Renal cortex interstitium (tissue), 11 donors: ENCODE measurements at regions not wholly inside any gene's neighbourhood (a gene's known extent, or its start where the extent isn't known, plus 50 kb on each side); places are given as distances from the start of the nearest gene placed in this dataset.
A peak's percentile ranks its signal among the peaks of the same experiment; 100 is the strongest.

Experiments used
- DNase-seq, 11 donors: peaks; one replicate each; pipeline ENCODE4 v3.0.0-alpha.2; 2013; ENCODE audit warnings: low read depth in 9 of 11, low spot score in 4 of 11; ENCODE audit errors: extremely low read depth in 1 of 11

- DNase-seq, result no peak
Measured at GRCh38 chr5:174413567-174414314, 310.6 kb upstream of the MSX2 start.

GRCh38 chr5:174414315-174414710, 310.1 kb upstream of the MSX2 start:
- no peak for DNase-seq

DNA sequence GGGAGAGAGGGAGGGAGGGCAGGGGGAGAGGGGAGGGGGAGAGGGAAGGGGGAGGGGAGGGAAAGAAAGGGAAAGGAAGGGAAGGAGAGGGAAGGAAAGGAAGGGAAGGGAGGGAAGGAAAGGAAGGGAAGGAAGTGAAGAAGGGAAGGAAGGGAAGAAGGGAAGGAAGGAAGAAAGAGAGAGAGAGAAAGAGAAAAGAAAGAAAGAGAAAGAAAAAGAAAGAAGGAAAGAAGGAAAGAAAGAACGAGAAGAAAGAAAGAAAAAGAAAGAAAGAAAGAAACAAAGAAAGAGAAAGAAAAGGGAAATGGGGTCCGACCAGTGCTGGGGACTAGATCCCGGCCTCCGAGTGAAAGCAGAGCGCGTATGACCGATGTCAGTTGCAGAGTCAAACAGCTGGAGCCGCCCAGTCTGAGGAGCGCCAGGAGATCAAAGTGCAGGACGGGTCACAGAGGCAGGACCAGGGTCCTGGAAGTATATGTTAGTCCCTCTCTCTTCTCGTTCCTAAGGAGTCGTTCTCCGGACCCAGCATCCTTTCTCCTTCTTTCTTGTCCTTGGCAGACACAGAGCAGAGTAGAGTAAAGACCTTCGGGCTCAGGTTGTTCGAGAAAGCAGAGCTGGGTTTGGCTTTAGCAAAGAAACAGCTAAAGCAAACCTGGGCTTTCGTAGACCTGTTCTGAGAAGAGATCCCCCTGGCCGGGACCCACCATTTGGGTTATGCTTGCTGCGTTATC, 305.4 kb upstream of the MSX2 start:
- DNase-seq, result peak in 4 of 11 donors; percentile 11 to 25 (median 14)

GRCh38 chr5:174419540-174420132, 304.7 kb upstream of the MSX2 start:
- DNase-seq, result peak; percentile 63 to 89 (median 85)

DNA sequence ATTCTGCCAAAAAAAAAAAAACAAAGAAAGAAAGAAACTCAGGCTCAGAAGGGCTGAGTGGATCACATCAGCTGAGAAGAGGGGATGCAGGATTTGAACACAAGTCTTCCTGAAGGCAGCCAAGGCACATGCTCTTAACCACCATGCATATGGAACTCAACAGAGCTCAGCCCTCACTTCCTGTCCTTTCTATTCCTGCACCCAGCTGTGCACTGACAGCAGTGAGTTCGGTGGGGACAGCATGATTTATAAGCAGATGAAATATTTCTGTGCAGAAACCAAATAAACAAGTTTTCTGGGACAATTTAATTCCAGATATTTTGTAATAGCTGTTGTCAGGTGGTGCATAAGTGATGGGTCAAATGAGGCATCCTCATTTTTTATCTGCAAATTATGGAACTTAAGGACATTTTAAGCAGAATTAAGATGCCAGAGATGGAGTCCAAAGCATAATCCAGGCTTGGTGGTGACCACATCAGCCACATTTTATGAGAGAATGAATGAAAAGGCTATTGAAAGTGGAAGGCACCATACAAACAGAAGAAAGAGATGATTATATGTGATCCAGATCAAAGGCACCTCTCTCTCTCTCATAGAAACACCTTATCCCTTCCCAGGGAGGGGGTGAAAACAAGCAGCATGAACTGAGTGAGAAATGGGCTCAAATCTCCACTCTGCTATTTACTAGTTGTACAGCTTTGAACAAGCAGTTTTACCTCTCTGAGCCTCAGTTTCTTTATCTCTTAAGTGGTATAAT, 303.6 kb upstream of the MSX2 start:
- DNase-seq, result no peak

DNA sequence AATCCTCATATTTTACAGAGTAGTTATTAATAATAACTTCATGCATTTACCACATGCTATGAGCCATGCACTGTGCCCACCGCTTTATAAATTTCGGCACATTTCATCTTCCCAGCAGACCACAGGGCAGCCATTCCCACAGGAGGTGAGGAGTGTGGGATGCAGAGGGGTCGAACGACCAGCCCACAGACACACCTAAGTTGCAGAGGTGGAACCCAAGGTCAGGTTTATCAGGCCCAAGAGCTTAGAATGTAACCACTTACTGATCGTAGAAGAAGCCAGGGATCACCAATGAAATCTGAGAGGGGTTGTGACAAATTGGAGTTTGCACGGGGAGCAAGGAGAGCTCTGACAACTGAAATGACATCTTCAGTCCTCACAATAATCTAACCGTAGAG, 303.0 kb upstream of the MSX2 start:
- no peak for DNase-seq

DNA sequence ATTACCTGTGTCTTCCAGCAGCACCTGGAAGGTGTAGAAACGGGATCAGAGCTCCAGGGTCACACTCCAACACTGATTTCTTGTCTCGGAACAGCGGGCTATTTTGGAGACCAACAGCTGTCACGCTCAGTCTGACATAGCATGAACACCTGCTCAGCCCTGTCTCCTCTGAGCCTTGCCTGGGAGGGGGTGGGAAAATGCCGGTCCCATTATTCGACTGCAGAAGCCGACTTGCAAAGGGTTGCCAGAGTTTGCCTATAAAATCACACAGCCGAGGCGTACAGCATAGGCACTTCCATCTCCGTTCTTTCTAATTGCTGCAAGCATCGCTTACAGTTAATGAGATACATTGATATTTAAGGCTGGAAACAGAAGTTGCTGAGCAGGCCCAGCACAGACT, 300.8 kb upstream of the MSX2 start:
- DNase-seq, result no peak

DNA sequence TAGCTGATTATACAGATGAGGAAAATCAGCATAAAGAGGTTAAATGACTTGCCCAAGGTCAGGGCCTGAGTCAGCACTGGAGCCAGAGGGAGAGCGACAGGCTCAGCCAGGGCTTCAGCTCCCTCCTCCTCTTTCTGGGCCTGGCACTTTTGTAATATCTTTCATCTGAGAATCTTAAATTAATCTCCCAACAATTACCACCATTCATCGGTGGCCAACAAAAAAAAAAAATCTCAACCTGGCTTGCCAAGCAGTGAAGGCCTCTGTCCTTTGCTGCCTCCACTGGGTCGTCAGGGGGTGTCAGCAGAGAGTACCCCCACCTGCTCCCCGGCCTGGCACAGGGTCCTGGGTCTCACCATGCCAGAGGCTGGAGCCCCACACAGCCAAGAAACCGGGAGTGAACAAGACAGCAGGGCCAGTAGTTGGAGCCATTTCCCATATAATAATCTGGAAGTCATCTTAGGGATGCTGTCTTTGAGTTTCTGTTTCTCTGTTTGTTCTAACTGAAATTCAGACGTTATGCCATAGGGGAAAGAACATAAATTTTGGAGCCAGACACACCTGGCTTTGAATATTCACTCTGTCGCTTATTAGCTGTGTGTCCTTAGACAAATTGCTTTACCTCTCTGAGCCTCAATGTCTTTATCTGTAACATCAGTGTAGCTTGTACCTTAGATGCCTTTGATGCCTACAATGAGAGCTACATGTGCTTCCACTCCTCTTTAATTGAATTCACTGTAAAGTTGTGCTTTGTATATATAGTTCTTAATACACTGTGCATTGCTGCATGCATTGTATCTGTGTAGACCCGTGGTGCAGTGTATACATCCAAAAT, 299.9 kb upstream of the MSX2 start:
- no peak for DNase-seq

- no peak for DNase-seq
Measured at GRCh38 chr5:174425271-174425963, 299.0 kb upstream of the MSX2 start.

- no peak for DNase-seq
Measured at GRCh38 chr5:174425964-174426290, 298.5 kb upstream of the MSX2 start.

DNA sequence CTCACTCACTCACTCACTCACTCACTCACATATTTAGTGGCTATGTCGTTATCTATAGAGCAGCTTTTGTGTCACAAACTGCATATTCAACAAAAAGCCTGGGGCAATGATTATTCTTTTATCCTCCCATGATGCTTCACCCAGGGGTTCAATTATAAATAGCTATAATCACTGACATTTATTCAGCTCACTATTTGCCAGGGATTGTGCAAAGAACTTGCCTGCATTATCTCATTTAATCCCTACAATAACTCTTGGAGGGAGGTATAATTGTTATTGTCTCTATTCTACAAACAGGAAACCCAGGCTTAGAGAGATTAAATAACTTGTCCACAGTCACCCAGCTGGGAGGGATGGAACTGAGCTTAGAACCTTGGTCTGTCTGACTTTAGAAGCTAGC, 298.0 kb upstream of the MSX2 start:
- no peak for DNase-seq

- DNase-seq, result no peak
Measured at GRCh38 chr5:174426851-174427250, 297.5 kb upstream of the MSX2 start.

DNA sequence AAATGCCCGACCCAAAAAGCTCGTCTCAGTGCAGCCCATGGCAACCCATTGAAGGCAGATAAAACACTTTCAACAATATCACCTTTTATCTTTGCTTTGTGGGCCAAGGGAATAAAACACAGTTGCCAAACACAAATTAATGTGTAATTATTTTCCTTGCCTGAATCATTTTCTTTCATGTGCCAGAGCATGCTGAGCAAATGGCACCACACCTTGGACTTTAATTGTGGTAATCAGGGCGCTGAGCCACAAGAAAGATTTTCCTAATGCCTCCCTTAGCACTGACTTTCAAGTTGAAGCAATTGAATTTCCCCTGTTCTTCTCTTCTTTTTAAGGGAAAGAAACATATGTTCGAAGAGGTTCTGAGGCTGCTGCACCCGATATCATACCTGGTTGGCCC, 297.1 kb upstream of the MSX2 start:
- no peak for DNase-seq

- no peak for DNase-seq
Measured at GRCh38 chr5:174428895-174429294, 295.5 kb upstream of the MSX2 start.

GRCh38 chr5:174430940-174431339, 293.4 kb upstream of the MSX2 start:
- no peak for DNase-seq

DNA sequence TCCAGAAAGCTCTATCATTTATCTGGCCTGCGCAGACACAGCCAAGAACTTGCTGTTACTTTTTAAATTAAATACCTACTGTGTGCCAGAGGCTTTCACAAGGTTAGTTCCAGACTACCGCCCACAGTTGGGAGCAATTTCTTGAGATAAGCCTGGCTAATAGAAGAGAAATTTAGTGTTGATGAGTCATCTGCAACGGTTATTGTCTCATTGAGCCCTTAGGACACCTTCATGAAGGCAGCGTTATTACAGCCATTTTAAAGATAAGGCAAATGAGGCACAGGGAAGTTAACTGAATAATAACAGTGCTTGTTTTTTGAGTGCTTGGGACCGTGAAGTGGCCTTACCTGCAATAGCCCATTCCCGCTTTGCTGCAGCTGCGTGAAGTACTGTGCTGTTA, 292.9 kb upstream of the MSX2 start:
- DNase-seq, result no peak

DNA sequence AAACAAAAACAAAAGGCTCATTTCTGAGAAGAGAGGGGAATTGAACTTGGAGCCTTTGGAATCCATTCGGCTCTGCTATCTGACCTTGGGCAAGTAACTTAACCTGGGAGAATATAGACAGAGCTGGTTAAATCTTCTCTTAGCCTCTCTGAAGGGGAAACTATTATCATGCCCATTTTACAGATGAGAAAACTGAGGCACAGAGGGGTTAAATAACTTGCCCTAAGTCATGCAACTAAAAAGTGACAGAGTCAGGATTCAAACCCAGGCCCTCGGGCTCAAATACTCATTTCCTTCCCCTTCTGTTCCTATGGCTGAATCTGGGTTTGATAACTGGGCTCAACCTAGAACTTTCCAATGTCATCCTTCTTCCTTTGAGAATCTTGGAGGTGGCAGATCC, 291.3 kb upstream of the MSX2 start:
- DNase-seq, result no peak

GRCh38 chr5:174436750-174437149, 287.6 kb upstream of the MSX2 start:
- DNase-seq, result no peak
